ENCODE measurements at regions not wholly inside any gene's neighbourhood (a gene's known extent, or its start where the extent isn't known, plus 50 kb on each side); places are given as distances from the start of the nearest gene placed in this dataset.

DNA sequence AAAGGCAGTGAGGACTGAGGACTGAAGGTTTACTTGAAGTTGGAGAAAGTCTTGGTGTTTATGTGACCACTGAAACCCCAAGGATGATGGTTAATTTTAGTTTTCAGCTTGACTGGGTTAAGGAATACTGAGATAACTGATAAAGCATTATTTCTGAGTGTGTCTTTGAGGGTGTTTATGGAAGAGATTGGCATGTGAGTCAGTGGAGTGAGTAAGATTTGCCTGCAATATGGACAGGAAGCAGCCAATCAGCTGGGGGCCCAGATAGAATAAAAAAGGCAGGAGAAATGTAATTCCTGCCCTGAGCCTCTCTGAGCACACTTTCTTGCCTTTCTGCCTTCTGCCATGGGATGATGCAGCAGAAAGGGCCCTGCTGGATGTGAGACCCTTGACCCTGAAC lies 92.4 kb downstream of the KBTBD8 start:
- in situ Hi-C loops (cut with MboI), result no loop called here
- Histone ChIP-seq H3K9me3 (replicated peaks; ENCODE audit: control insufficient read depth, insufficient read depth, low read depth, low read length) (no peaks in the 10 kb centered on the region), H3K4me1 (replicated peaks in 1 of 2; ENCODE audit: control insufficient read depth in 2 of 2, insufficient read depth in 2 of 2, low read length in 2 of 2) (no peaks in the 10 kb centered on the region), H3K4me3 (no peak overlapping the region), H2AFZ (ENCODE audit: low read depth, low read length) (no peak overlapping the region), H3K27ac (ENCODE audit: extremely low read depth, low read depth, low read length) (no peak overlapping the region), H3K9ac (ENCODE audit: insufficient read depth in 1 of 2, low read depth in 2 of 2, low read length in 2 of 2) (no peak overlapping the region), H3K79me2 (ENCODE audit: control insufficient read depth, insufficient read depth, low read length) (no peaks in the 10 kb centered on the region), H3K4me2 (ENCODE audit: insufficient read depth, low read length) (no peak overlapping the region), H3K27me3 (ENCODE audit: control insufficient read depth in 2 of 2, insufficient read depth in 2 of 2, low read length in 2 of 2) (no peaks in the 10 kb centered on the region), H3K9me1 (ENCODE audit: control insufficient read depth, insufficient read depth, low read length) (no peaks in the 10 kb centered on the region), H3K36me3 (ENCODE audit: control insufficient read depth, insufficient read depth, low read length) (no peaks in the 10 kb centered on the region), H4K20me1 (replicated peaks; ENCODE audit: control insufficient read depth, insufficient read depth, low read length) (no peaks in the 10 kb centered on the region)
- TF ChIP-seq FOSL1 (tag; conservative IDR thresholded peaks at IDR 0.05) (peak; percentile 46), RBM25 (IDR thresholded peaks at IDR 0.05; ENCODE audit: low read depth, low read length, severe bottlenecking) (no peak), MEF2D (tag; conservative IDR thresholded peaks at IDR 0.05; ENCODE audit: low read depth) (no peak)
- TF ChIP-seq, protein P1, sequence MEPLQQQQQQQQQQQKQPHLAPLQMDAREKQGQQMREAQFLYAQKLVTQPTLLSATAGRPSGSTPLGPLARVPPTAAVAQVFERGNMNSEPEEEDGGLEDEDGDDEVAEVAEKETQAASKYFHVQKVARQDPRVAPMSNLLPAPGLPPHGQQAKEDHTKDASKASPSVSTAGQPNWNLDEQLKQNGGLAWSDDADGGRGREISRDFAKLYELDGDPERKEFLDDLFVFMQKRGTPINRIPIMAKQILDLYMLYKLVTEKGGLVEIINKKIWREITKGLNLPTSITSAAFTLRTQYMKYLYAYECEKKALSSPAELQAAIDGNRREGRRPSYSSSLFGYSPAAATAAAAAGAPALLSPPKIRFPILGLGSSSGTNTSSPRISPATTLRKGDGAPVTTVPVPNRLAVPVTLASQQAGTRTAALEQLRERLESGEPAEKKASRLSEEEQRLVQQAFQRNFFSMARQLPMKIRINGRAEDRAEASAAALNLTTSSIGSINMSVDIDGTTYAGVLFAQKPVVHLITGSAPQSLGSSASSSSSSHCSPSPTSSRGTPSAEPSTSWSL (CRISPR knock-in tag; IDR thresholded peaks at IDR 0.05; ENCODE audit: borderline replicate concordance), result no peak
- TF ChIP-seq, protein P2, sequence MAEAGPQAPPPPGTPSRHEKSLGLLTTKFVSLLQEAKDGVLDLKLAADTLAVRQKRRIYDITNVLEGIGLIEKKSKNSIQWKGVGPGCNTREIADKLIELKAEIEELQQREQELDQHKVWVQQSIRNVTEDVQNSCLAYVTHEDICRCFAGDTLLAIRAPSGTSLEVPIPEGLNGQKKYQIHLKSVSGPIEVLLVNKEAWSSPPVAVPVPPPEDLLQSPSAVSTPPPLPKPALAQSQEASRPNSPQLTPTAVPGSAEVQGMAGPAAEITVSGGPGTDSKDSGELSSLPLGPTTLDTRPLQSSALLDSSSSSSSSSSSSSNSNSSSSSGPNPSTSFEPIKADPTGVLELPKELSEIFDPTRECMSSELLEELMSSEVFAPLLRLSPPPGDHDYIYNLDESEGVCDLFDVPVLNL (CRISPR knock-in tag; IDR thresholded peaks at IDR 0.05; ENCODE audit: low read depth), result no peak
- intact Hi-C loops (cut with micrococcal nuclease), result no loop called here
- ChIA-PET CTCF (ENCODE audit: low intra/inter-chr PET ratio) (no interaction called here), POLR2A (no interaction called here)
- ATAC-seq (no peak), FAIRE-seq (no peak), DNase-seq (ENCODE audit: extremely low read depth in 1 of 4, low spot score in 3 of 4) (no peak)
- BruUV-seq (replicated peaks), result no TSS peak
